GM13976 (cell line): ENCODE measurements at regions not wholly inside any gene's neighbourhood (a gene's known extent, or its start where the extent isn't known, plus 50 kb on each side); places are given as distances from the start of the nearest gene placed in this dataset.
"Not testable (repeated sequence)": the region's sequence is repeated elsewhere in the genome, so short reads cannot be mapped to it uniquely, and the experiment has no call there.

Experiments
- DNase-seq: peaks from one replicate; pipeline ENCODE4 v3.0.0; 2012; ENCODE audit warnings: low spot score
- CTCF ChIP-seq: IDR thresholded peaks from 2 replicates; pipeline ENCODE4 v1.5.1; 2012; ENCODE audit warnings: borderline replicate concordance, mild to moderate bottlenecking; ENCODE audit not compliant: insufficient read depth; ENCODE audit errors: extremely low read depth, missing control alignments, control extremely low read depth
- in situ Hi-C: fragments of 300-500 bp; cut with MboI; formaldehyde crosslinking; loops from one replicate; pipeline ENCODE4 v1.12.0; 2022; ENCODE audit warnings: low sequenced_read_pairs, mixed read lengths, inconsistent platforms; ENCODE audit not compliant: unreplicated experiment

- no peak for TF ChIP-seq CTCF
- no peak for DNase-seq
- in situ Hi-C loops = no loop called here
These were observed 379.2 kb upstream of the SLC35B3 start for GRCh38 chr6:8814440-8815000.

- in situ Hi-C loops = no loop called here
- no peak for DNase-seq
- TF ChIP-seq CTCF = no peak
These were observed 375.0 kb upstream of the SLC35B3 start for GRCh38 chr6:8810325-8810724.

- no peak for DNase-seq
- in situ Hi-C loops = no loop called here
- no peak for TF ChIP-seq CTCF
These were observed 374.3 kb upstream of the SLC35B3 start for GRCh38 chr6:8809662-8810061.

GRCh38 chr6:8803181-8803760 is 367.9 kb upstream of the SLC35B3 start:
- TF ChIP-seq CTCF = no peak
- in situ Hi-C loops = no loop called here
- DNase-seq = no peak

GRCh38 chr6:8802397-8802796 is 367.1 kb upstream of the SLC35B3 start:
- in situ Hi-C loops = not testable (repeated sequence)

GRCh38 chr6:8794420-8794819 is 359.1 kb upstream of the SLC35B3 start:
- in situ Hi-C loops = no loop called here
- TF ChIP-seq CTCF = no peak
- no peak for DNase-seq

More at GRCh38 chr6:8802397-8802796, 367.1 kb upstream of the SLC35B3 start:
- not testable (repeated sequence) for DNase-seq

- in situ Hi-C loops = no loop called here
- no peak for TF ChIP-seq CTCF
- DNase-seq = no peak
These were observed 354.5 kb upstream of the SLC35B3 start for GRCh38 chr6:8789878-8790277.
